Right lung (tissue), 2 donors: ENCODE measurements at regions not wholly inside any gene's neighbourhood (a gene's known extent, or its start where the extent isn't known, plus 50 kb on each side); places are given as distances from the start of the nearest gene placed in this dataset.

Experiments used
- DNase-seq, 2 donors: peaks; one replicate each; pipeline ENCODE4 v3.0.0-alpha.2; 2013

GRCh38 chr5:164680812-164681520, 1175.5 kb downstream of the MAT2B start:
- DNase-seq = no peak

- DNase-seq = no peak
These were observed 1182.0 kb downstream of the MAT2B start for GRCh38 chr5:164687391-164687790.

GRCh38 chr5:164688437-164688836, 1183.0 kb downstream of the MAT2B start:
- DNase-seq = no peak

GRCh38 chr5:164708831-164709230, 1203.4 kb downstream of the MAT2B start:
- no peak for DNase-seq

GRCh38 chr5:164713682-164714081, 1208.3 kb downstream of the MAT2B start:
- DNase-seq = no peak

- DNase-seq = no peak
These were observed 1215.7 kb downstream of the MAT2B start for GRCh38 chr5:164721116-164721515.

GRCh38 chr5:164721656-164722055, 1216.2 kb downstream of the MAT2B start:
- no peak for DNase-seq

GRCh38 chr5:164722702-164723101, 1217.3 kb downstream of the MAT2B start:
- no peak for DNase-seq

GRCh38 chr5:164727012-164727411, 1221.6 kb downstream of the MAT2B start:
- no peak for DNase-seq

- DNase-seq = no peak
These were observed 1223.3 kb downstream of the MAT2B start for GRCh38 chr5:164728733-164729132.

GRCh38 chr5:164735334-164735733, 1229.9 kb downstream of the MAT2B start:
- no peak for DNase-seq

- no peak for DNase-seq
These were observed 1236.0 kb downstream of the MAT2B start for GRCh38 chr5:164741376-164741775.

- DNase-seq = no peak
These were observed 1236.6 kb downstream of the MAT2B start for GRCh38 chr5:164742025-164742424.

- no peak for DNase-seq
These were observed 1241.3 kb downstream of the MAT2B start for GRCh38 chr5:164746723-164747122.

- no peak for DNase-seq
These were observed 1242.0 kb downstream of the MAT2B start for GRCh38 chr5:164747371-164747770.

GRCh38 chr5:164748861-164749260, 1243.4 kb downstream of the MAT2B start:
- no peak for DNase-seq

GRCh38 chr5:164753434-164753833, 1248.0 kb downstream of the MAT2B start:
- DNase-seq = no peak

GRCh38 chr5:164763206-164763605, 1257.8 kb downstream of the MAT2B start:
- DNase-seq = no peak

GRCh38 chr5:164772122-164772521, 1266.7 kb downstream of the MAT2B start:
- no peak for DNase-seq

- no peak for DNase-seq
These were observed 1278.8 kb downstream of the MAT2B start for GRCh38 chr5:164784230-164784629.

GRCh38 chr5:164798110-164798509, 1292.7 kb downstream of the MAT2B start:
- no peak for DNase-seq

- DNase-seq = no peak
These were observed 1294.0 kb downstream of the MAT2B start for GRCh38 chr5:164799391-164799790.

- no peak for DNase-seq
These were observed 1296.5 kb downstream of the MAT2B start for GRCh38 chr5:164801910-164802309.

- DNase-seq = no peak
These were observed 1304.4 kb downstream of the MAT2B start for GRCh38 chr5:164809821-164810220.
